MM.1S (cell line): ENCODE measurements at regions not wholly inside any gene's neighbourhood (a gene's known extent, or its start where the extent isn't known, plus 50 kb on each side); places are given as distances from the start of the nearest gene placed in this dataset.
"Not testable (repeated sequence)": the region's sequence is repeated elsewhere in the genome, so short reads cannot be mapped to it uniquely, and the experiment has no call there.

ENCODE experiments used
- DNase-seq: peaks from one replicate; pipeline ENCODE4 v3.0.0-alpha.2; 2015
- H2AFZ ChIP-seq: fragments of 300-600 bp; sonication (generic); 2 replicates; pipeline ENCODE4 v1.6.0; 2016; ENCODE audit warnings: antibody characterized with exemption, low read length
- H3F3A ChIP-seq: fragments of 300-600 bp; sonication (generic); 2 replicates; pipeline ENCODE4 v1.6.1; 2016; ENCODE audit warnings: mild to moderate bottlenecking, antibody characterized with exemption, low read length, moderate library complexity, mixed read lengths; ENCODE audit not compliant: insufficient read depth
- H3K27ac ChIP-seq: fragments of 300-600 bp; sonication (generic); 2 replicates; pipeline ENCODE4 v1.5.1; 2016; ENCODE audit warnings: mild to moderate bottlenecking, low read length
- H3K27me3 ChIP-seq: fragments of 300-600 bp; sonication (generic); replicated peaks from 2 replicates; pipeline ENCODE4 v1.6.0; 2016; ENCODE audit warnings: low read length; ENCODE audit not compliant: insufficient read depth
- H3K36me3 ChIP-seq: fragments of 300-600 bp; sonication (generic); replicated peaks from 2 replicates; pipeline ENCODE4 v1.6.1; 2016; ENCODE audit warnings: mild to moderate bottlenecking, low read length, mixed read lengths; ENCODE audit not compliant: insufficient read depth
- H3K4me1 ChIP-seq: fragments of 300-600 bp; sonication (generic); 2 replicates; pipeline ENCODE4 v1.6.1; 2016; ENCODE audit warnings: low read length, mixed read lengths
- H3K4me2 ChIP-seq: fragments of 300-600 bp; sonication (generic); 2 replicates; pipeline ENCODE4 v1.6.0; 2016; ENCODE audit warnings: low read depth, low read length
- H3K4me3 ChIP-seq: fragments of 300-600 bp; sonication (generic); 2 replicates; pipeline ENCODE4 v1.5.1; 2016; ENCODE audit warnings: low read length, mixed read lengths
- H3K79me2 ChIP-seq: fragments of 300-600 bp; sonication (generic); 2 replicates; pipeline ENCODE4 v1.6.1; 2016; ENCODE audit warnings: mixed run types, low read length, mixed read lengths
- H3K9ac ChIP-seq: fragments of 300-600 bp; sonication (generic); 2 replicates; pipeline ENCODE4 v1.6.1; 2016; ENCODE audit warnings: low read length, mixed read lengths
- H3K9me2 ChIP-seq: fragments of 300-600 bp; sonication (generic); replicated peaks from 2 replicates; pipeline ENCODE4 v1.6.1; 2016; ENCODE audit warnings: mild to moderate bottlenecking, low read length, mixed read lengths; ENCODE audit not compliant: insufficient read depth
- H3K9me3 ChIP-seq: fragments of 300-600 bp; sonication (generic); replicated peaks from 2 replicates; pipeline ENCODE4 v1.6.1; 2016; ENCODE audit warnings: mild to moderate bottlenecking, low read length, mixed read lengths; ENCODE audit not compliant: insufficient read depth
- H4K20me1 ChIP-seq: fragments of 300-600 bp; sonication (generic); 2 replicates; pipeline ENCODE4 v1.6.1; 2016; ENCODE audit warnings: mild to moderate bottlenecking, low read length, moderate library complexity, mixed read lengths; ENCODE audit not compliant: insufficient read depth
- CTCF ChIP-seq: fragments of 300-600 bp; sonication (generic); IDR thresholded peaks from 2 replicates; pipeline ENCODE4 v1.5.1; 2016; ENCODE audit warnings: antibody characterized with exemption, low read length, mixed read lengths
- EZH2 ChIP-seq: fragments of 300-600 bp; sonication (generic); optimal IDR thresholded peaks from 2 replicates; pipeline ENCODE3; 2017; ENCODE audit warnings: low read depth, mild to moderate bottlenecking, antibody characterized with exemption, low read length, mixed read lengths
- EZH2phosphoT487 ChIP-seq: fragments of 300-600 bp; sonication (generic); IDR thresholded peaks from 2 replicates; pipeline ENCODE4 v1.6.1; 2018; ENCODE audit warnings: antibody characterized with exemption, low read length

GRCh38 chr1:199585392-199585791 lies 442.1 kb upstream of the NR5A2 start:
- Histone ChIP-seq H3K9me3 (no peaks in the 10 kb centered on the region), H3K4me3 (no peak overlapping the region), H3F3A (no peaks in the 10 kb centered on the region), H3K9me2 (no peaks in the 10 kb centered on the region), H3K4me1 (no peaks in the 10 kb centered on the region), H2AFZ (no peak overlapping the region), H3K36me3 (no peaks in the 10 kb centered on the region), H3K4me2 (no peak overlapping the region), H3K79me2 (no peaks in the 10 kb centered on the region), H4K20me1 (no peaks in the 10 kb centered on the region), H3K9ac (no peak overlapping the region), H3K27ac (no peak overlapping the region), H3K27me3 (no peaks in the 10 kb centered on the region)
- no peak for TF ChIP-seq EZH2phosphoT487
- DNase-seq: no peak

- Histone ChIP-seq H4K20me1 (no peaks in the 10 kb centered on the region), H3K9me3 (no peaks in the 10 kb centered on the region), H2AFZ (no peak overlapping the region), H3F3A (no peaks in the 10 kb centered on the region), H3K4me3 (no peak overlapping the region), H3K4me2 (no peak overlapping the region), H3K36me3 (no peaks in the 10 kb centered on the region), H3K9me2 (no peaks in the 10 kb centered on the region), H3K9ac (no peak overlapping the region), H3K79me2 (no peaks in the 10 kb centered on the region), H3K27ac (no peak overlapping the region), H3K4me1 (no peaks in the 10 kb centered on the region), H3K27me3 (no peaks in the 10 kb centered on the region)
- no peak for TF ChIP-seq EZH2phosphoT487
- no peak for TF ChIP-seq CTCF
- no peak for TF ChIP-seq EZH2
- DNase-seq: no peak
Measured at GRCh38 chr1:199590708-199591107, 436.8 kb upstream of the NR5A2 start.

GRCh38 chr1:199591468-199591867 lies 436.0 kb upstream of the NR5A2 start:
- H3K9me3 ChIP-seq: no peaks in the 10 kb centered on the region
- no peaks in the 10 kb centered on the region for H3K27me3 ChIP-seq
- H4K20me1 ChIP-seq: no peaks in the 10 kb centered on the region
- H3K36me3 ChIP-seq: no peaks in the 10 kb centered on the region
- H2AFZ ChIP-seq: no peak overlapping the region
- H3K4me1 ChIP-seq: no peaks in the 10 kb centered on the region
- no peaks in the 10 kb centered on the region for H3K79me2 ChIP-seq
- DNase-seq: no peak
- no peak overlapping the region for H3K4me2 ChIP-seq
- H3K27ac ChIP-seq: no peak overlapping the region
- no peak for TF ChIP-seq EZH2phosphoT487
- TF ChIP-seq EZH2: no peak
- no peak for TF ChIP-seq CTCF
- H3F3A ChIP-seq: no peaks in the 10 kb centered on the region
- H3K9me2 ChIP-seq: no peaks in the 10 kb centered on the region
- no peak overlapping the region for H3K4me3 ChIP-seq
- no peak overlapping the region for H3K9ac ChIP-seq

- no peaks in the 10 kb centered on the region for H3K27me3 ChIP-seq
Measured at GRCh38 chr1:199593475-199593874, 434.0 kb upstream of the NR5A2 start.

GRCh38 chr1:199596448-199596847 lies 431.1 kb upstream of the NR5A2 start:
- not testable (repeated sequence) for H3K4me1 ChIP-seq

More at GRCh38 chr1:199593475-199593874, 434.0 kb upstream of the NR5A2 start:
- Histone ChIP-seq H4K20me1 (no peaks in the 10 kb centered on the region), H3F3A (no peaks in the 10 kb centered on the region), H3K9me2 (no peaks in the 10 kb centered on the region), H3K4me1 (no peaks in the 10 kb centered on the region), H3K79me2 (no peaks in the 10 kb centered on the region), H2AFZ (no peak overlapping the region), H3K9me3 (no peaks in the 10 kb centered on the region), H3K36me3 (no peaks in the 10 kb centered on the region), H3K9ac (no peak overlapping the region), H3K4me3 (no peak overlapping the region), H3K4me2 (no peak overlapping the region), H3K27ac (no peak overlapping the region)
- TF ChIP-seq EZH2: no peak
- TF ChIP-seq EZH2phosphoT487: no peak
- TF ChIP-seq CTCF: no peak
- DNase-seq: no peak

More at GRCh38 chr1:199596448-199596847, 431.1 kb upstream of the NR5A2 start:
- H4K20me1 ChIP-seq, H3K27me3 ChIP-seq, H3K4me2 ChIP-seq, H3K9me3 ChIP-seq, H3K27ac ChIP-seq, H3K9me2 ChIP-seq, H3K36me3 ChIP-seq, H3K9ac ChIP-seq, H3F3A ChIP-seq, H3K79me2 ChIP-seq, DNase-seq, H2AFZ ChIP-seq, H3K4me3 ChIP-seq: not testable (repeated sequence)
